ENCODE measurements at regions not wholly inside any gene's neighbourhood (a gene's known extent, or its start where the extent isn't known, plus 50 kb on each side); places are given as distances from the start of the nearest gene placed in this dataset.

- Histone ChIP-seq H3K27me3 (replicated peaks) (no peaks in the 10 kb centered on the region), H3K36me3 (replicated peaks) (no peaks in the 10 kb centered on the region), H3K4me3 (ENCODE audit: low read depth, low read length) (no peak overlapping the region), H3K27ac (no peak overlapping the region)
- in situ Hi-C loops (cut with HindIII; ENCODE audit: low pct_ligation_motif_present, low sequenced_read_pairs), result no loop called here
- no peak for DNase-seq
- TF ChIP-seq CTCF (IDR thresholded peaks at IDR 0.05; ENCODE audit: low read depth, low read length, missing control alignments), result no peak
These were observed 223.8 kb upstream of the SYT4 start for GRCh38 chr18:43501099-43501498.

GRCh38 chr18:43506935-43507334 is 229.6 kb upstream of the SYT4 start:
- DNase-seq, result no peak
- in situ Hi-C loops (cut with HindIII; ENCODE audit: low pct_ligation_motif_present, low sequenced_read_pairs), result no loop called here
- H3K27ac ChIP-seq, result no peak overlapping the region
- H3K4me3 ChIP-seq (ENCODE audit: low read depth, low read length), result no peak overlapping the region
- TF ChIP-seq CTCF (IDR thresholded peaks at IDR 0.05; ENCODE audit: low read depth, low read length, missing control alignments), result no peak
- H3K36me3 ChIP-seq (replicated peaks), result no peaks in the 10 kb centered on the region
- H3K27me3 ChIP-seq (replicated peaks), result no peaks in the 10 kb centered on the region

- no peak for TF ChIP-seq CTCF (IDR thresholded peaks at IDR 0.05; ENCODE audit: low read depth, low read length, missing control alignments)
- H3K27me3 ChIP-seq (replicated peaks), result no peaks in the 10 kb centered on the region
- H3K4me3 ChIP-seq (ENCODE audit: low read depth, low read length), result no peak overlapping the region
- DNase-seq, result no peak
- H3K27ac ChIP-seq, result no peak overlapping the region
- in situ Hi-C loops (cut with HindIII; ENCODE audit: low pct_ligation_motif_present, low sequenced_read_pairs), result no loop called here
- no peaks in the 10 kb centered on the region for H3K36me3 ChIP-seq (replicated peaks)
These were observed 230.7 kb upstream of the SYT4 start for GRCh38 chr18:43507842-43508481.

GRCh38 chr18:43514747-43515146 is 237.5 kb upstream of the SYT4 start:
- no peak overlapping the region for H3K27ac ChIP-seq
- TF ChIP-seq CTCF (IDR thresholded peaks at IDR 0.05; ENCODE audit: low read depth, low read length, missing control alignments), result no peak
- in situ Hi-C loops (cut with HindIII; ENCODE audit: low pct_ligation_motif_present, low sequenced_read_pairs), result no loop called here

GRCh38 chr18:43515481-43515880 is 238.2 kb upstream of the SYT4 start:
- H3K4me3 ChIP-seq (ENCODE audit: low read depth, low read length), result no peak overlapping the region
- no peaks in the 10 kb centered on the region for H3K27me3 ChIP-seq (replicated peaks)
- TF ChIP-seq CTCF (IDR thresholded peaks at IDR 0.05; ENCODE audit: low read depth, low read length, missing control alignments), result no peak
- H3K27ac ChIP-seq, result no peak overlapping the region
- no peak for DNase-seq
- no peaks in the 10 kb centered on the region for H3K36me3 ChIP-seq (replicated peaks)
- in situ Hi-C loops (cut with HindIII; ENCODE audit: low pct_ligation_motif_present, low sequenced_read_pairs), result no loop called here

More at GRCh38 chr18:43514747-43515146, 237.5 kb upstream of the SYT4 start:
- Histone ChIP-seq H3K36me3 (replicated peaks) (no peaks in the 10 kb centered on the region), H3K4me3 (ENCODE audit: low read depth, low read length) (no peak overlapping the region), H3K27me3 (replicated peaks) (no peaks in the 10 kb centered on the region)
- no peak for DNase-seq

- no peak for TF ChIP-seq CTCF (IDR thresholded peaks at IDR 0.05; ENCODE audit: low read depth, low read length, missing control alignments)
- DNase-seq, result no peak
- Histone ChIP-seq H3K27me3 (replicated peaks) (no peaks in the 10 kb centered on the region), H3K36me3 (replicated peaks) (no peaks in the 10 kb centered on the region), H3K27ac (no peak overlapping the region), H3K4me3 (ENCODE audit: low read depth, low read length) (no peak overlapping the region)
- in situ Hi-C loops (cut with HindIII; ENCODE audit: low pct_ligation_motif_present, low sequenced_read_pairs), result no loop called here
These were observed 247.0 kb upstream of the SYT4 start for GRCh38 chr18:43524260-43524659.

All from brain microvascular endothelial cell (primary cell).